ENCODE measurements at regions not wholly inside any gene's neighbourhood (a gene's known extent, or its start where the extent isn't known, plus 50 kb on each side); places are given as distances from the start of the nearest gene placed in this dataset.

DNA sequence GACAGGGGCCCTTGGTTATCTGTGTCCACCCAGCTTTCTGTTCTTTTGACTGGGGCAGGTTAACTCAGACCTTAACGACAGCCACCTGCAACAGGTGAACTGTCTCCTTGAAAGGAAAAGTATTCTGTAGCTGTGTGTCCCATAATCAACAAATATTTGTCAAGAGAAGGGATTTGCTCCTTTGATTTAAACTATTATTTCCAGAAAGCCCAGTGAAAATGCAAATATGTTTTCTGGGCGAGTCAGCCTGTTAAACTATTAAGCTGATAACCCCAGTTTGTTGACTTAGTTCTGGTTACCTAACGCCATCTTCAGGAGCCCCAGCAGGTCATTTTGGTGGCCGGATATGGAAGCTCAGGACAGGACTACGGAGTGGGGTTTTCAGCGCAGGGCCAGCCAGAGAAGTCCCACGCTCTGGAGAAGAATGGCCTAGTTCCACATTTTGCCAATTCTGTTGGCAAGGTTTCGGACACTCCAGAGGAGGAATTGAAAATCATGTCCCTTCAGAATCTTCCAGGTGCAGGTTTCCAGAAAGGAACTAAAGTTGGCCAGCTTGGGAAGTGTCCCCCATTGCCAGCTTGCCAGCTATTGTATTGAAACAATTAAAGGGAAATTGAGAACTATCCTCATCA lies 54.5 kb downstream of the ADRA2A start:
- DNase-seq (ENCODE audit: low read depth in 2 of 2), result no peak

DNA sequence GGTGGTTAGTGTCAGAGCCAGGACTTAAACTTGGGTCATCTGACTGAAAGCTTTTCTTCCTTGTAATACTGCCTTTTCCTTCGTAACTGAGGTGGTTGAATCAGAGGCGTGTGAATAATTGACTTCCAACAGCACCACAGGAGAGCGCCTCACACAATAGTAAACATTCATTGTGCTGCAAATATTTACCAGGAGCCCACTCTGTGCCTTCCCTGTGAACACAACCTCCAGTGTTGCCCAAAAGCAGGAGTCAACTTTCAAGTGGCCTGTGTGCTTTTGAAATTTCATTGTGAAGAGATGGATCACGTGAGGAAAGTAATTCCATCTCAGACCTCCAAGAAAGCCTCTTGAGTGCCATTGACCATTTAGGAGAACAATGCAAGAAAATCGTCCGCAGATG lies 60.2 kb downstream of the ADRA2A start:
- no peak for DNase-seq (ENCODE audit: low read depth in 2 of 2)

DNA sequence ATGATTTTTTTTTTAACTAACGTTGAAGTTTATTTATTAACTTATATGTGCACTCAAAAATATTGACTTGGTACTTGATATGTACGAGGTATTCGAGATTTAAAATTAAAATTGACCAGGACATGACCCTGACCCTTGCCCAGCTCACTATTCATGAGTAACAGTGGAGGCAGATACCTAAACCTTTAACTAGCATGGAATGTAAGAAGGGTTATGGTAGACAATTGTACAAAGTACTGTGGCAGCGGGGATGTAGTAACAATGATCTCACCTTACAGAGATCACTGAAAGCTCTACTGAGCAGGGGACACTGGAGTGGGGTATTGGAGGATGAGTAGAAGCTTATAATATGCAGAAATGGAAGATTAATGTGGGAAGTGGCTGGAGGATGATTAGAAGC lies 60.8 kb downstream of the ADRA2A start:
- no peak for DNase-seq (ENCODE audit: low read depth in 2 of 2)

DNA sequence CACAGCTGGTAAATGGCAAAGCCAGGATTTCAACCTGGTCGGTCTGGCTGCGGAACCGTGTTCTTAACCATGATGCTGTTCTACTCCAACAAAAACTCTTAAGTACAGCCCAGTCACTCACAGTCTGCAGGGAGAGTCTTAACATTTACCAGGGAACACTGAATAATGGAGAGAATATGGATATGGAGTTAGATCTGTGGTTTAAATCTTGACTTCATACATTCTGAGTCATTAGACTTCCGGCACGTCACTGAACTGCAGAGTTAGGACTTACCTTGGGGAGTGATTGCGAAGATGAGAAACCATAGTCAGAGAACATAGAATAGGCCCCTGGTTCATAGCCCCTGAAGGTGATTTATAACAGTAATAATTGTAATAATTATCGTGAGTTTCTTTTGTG lies 61.7 kb downstream of the ADRA2A start:
- no peak for DNase-seq (ENCODE audit: low read depth in 2 of 2)

DNA sequence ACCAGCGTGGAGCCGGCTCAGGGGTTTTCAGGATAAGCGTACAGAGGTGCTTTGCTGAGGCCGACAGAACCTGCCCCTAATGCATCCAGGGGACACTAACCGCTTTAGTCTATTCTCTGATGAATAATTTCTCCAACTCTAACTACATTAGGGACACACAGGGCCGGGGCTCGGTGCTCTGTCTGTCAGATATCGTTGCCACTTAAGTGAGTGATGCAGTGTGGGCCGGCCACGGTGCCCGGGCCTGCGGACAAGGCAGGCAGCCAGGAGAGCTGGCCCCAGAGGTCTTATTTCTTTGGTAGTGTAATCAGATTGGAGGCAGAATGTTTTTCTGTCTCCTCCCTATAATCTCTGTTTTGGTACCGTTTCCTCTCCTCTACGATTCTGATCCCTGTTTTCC lies 62.7 kb downstream of the ADRA2A start:
- no peak for DNase-seq (ENCODE audit: low read depth in 2 of 2)

DNA sequence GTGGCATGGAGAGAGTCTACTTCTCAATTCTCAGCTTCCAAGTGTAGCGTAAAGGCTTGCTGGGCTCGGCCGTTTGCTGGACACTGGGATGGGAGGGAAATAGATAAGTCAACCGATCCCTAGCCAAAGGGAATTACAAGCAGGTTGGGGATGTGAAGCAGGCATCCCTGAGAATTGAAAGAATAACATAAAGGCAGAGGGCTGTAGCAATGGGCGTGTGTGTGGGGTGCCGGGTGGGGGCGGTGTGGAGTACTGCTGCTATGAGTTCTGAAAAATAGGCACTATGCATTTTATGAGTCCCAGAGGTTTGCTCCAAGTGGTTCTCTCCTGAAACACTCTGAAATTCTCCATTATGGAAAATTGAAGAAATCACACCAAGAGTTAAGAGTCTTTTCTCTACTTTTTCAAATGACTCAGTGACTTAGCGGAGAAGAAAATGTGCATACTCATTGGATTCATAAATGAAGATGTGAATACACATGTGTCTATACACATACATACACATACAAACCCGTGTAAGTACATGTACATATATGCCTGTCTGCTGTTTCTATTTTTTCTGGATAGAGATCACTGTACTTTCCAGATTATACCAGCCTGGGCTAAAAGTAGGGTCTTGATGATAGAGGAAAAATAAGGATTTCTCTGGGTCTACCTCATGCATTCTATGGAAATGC lies 65.4 kb downstream of the ADRA2A start:
- DNase-seq (ENCODE audit: low read depth in 2 of 2), result no peak

DNA sequence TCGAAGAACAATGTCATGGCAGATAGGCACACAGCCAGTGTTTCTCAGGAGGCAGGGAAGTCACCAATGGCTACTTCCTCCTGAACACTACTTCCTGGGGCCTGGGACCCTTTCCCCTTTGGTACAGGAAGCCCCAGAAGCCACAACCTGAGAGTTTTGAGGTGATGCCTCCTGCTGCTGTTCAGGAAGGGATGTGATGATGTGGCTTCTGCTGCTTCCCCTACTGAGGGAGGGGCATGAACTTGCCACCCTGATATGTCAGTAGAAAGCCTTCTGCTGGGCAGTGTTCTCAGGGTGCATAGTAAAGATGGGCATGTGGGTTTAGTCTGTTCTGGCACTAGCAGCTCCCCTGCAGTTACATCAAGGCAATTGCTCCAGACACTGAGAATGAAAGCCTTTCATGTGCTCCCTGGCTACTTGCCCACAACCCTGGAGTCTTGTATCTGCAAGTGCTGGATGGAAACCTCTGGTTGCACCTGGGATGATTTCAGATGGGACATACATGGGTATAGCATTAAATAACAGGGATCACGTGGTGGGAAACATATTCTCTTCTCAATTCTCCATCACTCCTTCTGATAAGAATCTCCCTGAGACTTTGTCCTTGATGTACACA lies 69.3 kb downstream of the ADRA2A start:
- no peak for DNase-seq (ENCODE audit: low read depth in 2 of 2)

DNA sequence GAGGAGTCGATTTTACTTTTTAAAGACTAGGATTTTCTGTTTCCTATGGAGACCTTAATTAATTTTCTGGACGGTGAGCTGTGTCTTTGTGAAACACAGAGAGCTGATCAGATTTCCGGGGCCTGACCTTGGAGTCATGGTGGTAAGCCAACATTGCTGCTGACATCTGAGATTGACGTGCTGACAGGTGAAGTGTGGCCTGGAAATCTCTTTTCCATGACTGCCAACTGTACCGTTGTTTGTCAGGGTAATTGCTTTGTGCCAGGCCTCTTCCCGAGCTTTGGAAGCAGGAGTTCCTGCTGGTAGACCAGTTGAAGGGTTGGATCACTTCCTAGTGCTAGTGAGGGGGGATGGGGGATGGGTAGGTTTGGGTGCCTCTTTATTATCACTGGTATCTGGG lies 71.2 kb downstream of the ADRA2A start:
- no peak for DNase-seq (ENCODE audit: low read depth in 2 of 2)

DNA sequence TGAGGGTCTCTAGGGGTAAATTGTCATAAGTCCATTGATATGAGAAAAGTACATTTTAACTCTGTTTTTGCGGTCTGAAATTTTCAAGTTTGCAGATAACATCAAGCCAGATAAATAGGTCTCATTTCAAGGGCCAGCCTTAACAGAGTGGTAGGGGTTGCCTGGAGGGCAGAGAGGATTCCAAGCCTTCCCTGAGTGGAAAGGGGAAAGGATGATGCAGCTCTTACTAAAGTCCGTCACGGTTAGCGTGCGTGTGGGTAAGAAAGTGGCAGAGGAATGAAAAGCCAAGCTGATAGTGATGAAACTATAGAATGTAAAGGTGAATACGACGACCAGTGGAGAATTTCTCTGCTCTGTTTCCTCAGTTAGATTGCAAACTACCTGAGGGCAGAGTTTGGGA lies 71.6 kb downstream of the ADRA2A start:
- DNase-seq (ENCODE audit: low read depth in 2 of 2), result no peak

DNA sequence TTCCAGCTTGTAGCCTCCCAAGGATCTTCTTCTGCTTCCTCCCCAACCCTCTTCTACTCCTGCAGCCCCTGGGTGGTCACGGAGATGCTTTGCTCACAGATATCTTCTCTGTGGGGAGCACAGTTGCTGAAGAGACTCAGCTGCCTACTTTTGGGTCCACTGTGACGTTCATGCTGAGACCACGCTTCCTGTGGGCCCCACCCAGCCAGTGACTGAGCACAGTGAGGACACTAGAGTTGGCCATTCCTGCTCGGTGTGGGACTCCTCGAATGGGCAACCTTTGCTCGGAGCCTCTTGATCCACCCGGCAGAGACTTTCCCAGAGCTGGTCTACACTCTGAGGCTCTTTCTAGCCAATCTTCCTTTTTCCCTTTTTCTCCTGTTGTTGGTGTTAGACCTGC lies 73.9 kb downstream of the ADRA2A start:
- no peak for DNase-seq (ENCODE audit: low read depth in 2 of 2)

DNA sequence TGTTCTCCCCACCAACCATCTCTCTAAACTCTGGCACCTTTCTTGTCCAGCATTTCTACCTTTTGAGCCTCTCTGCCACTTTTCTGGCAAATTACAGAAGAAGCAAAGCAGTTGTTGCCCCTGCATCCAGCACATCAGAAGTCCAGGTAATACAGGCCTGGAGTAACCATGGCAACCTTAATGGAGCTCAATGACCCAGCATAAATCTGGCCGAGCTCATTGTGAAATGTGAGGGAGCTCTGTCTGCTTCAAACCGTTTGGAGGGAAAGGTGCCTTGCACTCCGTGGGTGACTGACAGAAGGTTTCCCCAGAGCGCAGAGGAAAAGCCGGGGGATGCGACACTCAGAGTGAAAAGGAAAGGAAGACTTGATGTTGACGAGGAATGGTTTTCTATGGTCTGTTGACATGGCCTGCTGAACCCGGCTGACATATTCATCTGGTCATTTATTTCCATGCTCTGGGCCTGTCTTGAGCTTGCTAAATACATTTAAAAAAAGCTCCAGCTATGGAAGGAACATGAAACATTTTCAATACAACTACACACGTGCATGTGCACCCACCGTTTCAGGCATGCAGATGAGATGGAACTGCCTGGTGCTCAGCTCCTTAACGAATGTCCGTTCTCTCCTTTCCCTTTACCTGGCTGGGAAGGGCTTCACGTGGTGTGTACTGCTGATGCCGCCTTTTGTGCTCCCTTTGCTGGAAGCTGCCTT lies 74.9 kb downstream of the ADRA2A start:
- no peak for DNase-seq (ENCODE audit: low read depth in 2 of 2)

DNA sequence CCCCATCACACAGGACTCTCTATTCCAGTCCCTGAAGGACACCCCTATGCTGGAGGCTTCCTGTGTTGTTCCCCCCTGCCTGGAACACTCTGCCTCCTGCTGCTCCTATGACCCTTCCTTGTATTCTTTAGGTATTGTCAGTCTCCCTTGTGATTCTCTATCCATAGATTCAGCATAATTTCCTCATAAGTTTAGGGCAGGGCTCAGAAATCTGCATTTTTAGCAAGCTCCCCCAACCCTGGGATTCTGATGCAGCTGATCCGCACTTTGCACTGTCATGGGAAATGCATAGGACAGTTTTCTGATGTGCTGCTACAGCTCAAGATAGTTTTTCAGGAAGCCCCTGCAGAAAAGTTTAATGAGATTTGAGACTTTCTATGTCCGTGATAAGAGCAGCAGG lies 79.9 kb downstream of the ADRA2A start:
- DNase-seq (ENCODE audit: low read depth in 2 of 2), result no peak

DNA sequence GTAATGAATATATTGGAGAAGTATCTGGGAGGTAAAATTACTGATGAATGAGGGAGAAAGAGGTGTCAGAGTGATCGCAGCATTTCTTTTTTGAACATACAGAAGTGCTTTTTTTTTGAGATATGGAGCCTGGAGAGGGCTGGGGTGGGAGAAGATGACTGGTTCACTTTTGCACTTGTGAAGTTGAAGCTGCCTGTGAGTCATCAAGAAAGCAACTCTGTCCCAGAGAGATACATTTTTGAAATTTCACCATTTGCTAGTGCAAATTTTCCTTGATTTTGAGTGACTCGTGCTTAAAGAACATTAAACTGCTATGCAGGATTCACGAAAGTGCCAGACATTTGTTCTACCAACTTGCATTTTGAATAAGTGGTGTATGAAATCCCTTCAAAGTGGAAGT lies 81.8 kb downstream of the ADRA2A start:
- DNase-seq (ENCODE audit: low read depth in 2 of 2), result no peak

DNA sequence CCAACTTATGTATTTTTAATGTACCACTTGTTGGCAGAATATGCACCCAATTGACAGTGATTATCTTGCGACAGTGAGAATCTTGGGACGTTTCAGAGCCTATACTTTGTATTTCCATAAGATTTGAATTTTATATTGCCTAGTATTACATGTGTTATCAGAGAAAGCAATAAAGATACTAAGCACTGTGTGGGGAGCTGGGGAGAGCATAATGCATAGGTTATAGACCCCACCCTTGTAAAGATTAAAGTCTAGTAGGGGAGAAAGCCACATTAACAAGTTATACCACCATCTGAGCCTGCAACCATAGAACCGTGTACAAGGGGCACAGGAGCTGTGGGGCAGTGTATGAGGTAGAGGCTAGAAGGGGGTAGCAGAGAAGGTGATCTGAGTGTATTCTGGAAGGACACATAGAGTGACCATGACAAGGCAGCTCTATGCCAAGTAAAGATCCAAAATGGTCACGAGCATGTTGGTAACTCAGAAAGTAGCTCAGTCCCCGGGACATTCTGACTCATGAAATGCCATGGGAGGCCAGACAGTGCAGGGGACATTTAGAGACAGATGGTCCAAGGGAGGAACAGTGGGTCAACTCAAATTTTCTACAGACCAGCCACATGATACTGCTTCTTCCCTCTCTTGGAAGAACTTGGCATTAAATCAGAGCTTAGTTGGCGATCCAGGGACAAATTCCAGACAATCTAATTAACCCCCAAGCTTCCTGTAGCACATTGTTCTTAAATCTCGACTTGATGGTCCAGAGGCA lies 84.5 kb downstream of the ADRA2A start:
- no peak for DNase-seq (ENCODE audit: low read depth in 2 of 2)

DNA sequence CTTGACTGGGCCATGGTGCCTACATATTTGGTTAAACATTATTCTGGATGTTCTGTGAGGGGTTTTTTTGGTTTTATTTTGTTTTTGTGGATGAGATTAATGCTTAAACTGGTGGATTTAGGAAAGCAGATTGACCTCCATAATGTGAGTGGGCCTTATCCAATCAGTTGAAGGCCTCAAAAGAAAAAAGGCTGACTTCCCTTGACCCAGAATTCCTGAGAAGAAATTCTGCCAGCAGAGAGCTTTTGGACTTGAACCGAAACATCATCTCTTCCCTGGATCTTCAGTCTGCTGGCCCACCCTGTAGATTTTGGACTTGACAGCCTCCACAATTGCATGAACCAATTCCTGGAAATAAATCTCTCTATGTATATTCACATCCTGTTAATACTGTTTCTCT lies 94.4 kb downstream of the ADRA2A start:
- no peak for DNase-seq (ENCODE audit: low read depth in 2 of 2)

DNA sequence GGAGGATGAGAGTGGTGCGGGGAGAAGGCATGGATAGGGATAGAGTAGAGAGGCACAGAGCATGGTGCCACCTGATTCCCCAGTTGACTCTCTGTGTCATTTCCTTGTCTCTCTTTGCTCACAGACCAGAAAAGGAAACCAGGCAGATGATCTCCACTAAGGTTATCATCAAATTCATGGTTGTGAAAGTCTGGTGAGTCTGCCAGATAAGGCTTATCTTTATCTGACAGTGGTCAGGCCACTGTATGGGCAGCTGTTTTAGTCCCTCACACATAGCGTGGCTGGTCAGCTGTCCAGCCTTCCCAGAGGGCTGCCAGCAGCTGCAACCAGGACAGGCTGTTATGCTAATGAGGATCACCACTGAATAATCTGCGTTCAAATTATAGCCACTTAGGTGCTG lies 99.0 kb downstream of the ADRA2A start:
- DNase-seq (ENCODE audit: low read depth in 2 of 2), result no peak

DNA sequence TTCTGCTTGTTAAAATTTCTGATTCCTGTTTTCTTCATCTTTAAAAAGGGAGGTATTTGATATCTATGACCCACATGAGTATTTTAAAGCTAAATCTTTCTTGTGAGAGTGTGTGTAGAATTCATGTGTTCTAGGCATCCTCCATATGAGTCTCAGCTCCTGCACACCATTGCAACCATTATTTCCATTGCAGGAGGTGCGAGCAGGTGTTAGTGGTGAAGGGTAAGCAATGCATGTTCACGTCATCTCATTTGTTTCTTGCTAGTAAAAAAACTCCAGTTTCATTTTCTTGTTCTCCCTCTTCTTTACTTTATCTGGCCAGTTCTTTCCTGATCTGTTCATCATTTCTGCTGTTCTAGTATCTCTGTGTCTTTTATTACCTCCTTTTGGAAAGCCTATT lies 100.5 kb downstream of the ADRA2A start:
- no peak for DNase-seq (ENCODE audit: low read depth in 2 of 2)

DNA sequence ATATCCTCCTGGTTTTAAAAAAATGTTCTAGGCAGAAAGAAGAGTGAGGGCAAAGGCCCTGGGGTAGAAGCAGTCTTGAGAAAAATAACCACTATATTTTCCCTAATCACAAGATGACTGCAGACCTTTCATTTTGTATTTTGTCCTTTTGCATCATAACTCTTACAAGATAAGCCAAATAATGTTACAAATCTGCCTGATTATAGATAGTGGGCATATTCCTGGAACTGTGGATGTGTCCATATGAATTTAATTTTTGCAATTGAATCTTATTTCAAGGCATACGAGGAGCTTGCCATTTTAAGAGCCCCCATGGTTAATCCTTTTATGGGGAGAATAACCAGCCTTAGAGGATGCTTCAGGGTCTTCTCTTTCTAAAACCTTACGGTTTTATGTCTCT lies 102.7 kb downstream of the ADRA2A start:
- DNase-seq (ENCODE audit: low read depth in 2 of 2), result no peak

DNA sequence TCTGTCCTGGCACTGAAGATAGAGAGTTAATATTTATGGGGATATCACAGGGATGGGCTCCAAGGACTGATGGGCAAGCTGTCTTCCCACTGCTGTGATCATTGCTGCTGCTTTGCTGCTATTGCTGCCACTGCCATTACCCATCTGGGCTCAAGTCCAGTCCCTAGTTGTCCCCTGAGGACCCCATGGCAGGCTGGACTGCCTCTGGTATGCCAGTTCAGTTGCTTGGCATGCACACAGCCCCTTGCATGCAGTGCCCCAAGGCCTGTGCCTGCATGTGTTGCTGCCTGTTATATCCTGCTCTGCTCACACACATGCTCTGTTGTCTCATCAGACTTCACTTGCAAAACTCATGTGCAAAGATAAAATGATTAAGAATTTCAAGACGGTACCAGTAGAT lies 109.5 kb downstream of the ADRA2A start:
- DNase-seq (ENCODE audit: low read depth in 2 of 2), result no peak

DNA sequence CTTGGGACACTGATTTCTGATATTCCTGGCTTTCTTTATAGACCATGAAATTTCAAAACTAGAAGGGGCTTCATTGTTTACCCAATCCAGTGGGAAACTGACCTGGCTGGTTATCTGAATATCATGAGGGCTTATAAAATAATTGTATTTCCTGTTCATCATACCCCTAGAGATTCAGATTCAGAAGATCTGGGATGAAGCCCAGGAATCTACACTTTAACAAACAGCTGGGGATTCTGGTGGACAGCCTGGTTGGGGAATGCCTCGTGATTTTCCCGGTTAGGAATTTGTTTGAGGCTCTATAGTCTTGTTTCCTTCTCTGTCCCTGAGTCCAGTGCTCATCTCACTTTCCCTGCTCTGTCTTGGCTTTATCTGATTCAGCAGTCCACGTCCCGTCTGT lies 110.3 kb downstream of the ADRA2A start:
- no peak for DNase-seq (ENCODE audit: low read depth in 2 of 2)

DNA sequence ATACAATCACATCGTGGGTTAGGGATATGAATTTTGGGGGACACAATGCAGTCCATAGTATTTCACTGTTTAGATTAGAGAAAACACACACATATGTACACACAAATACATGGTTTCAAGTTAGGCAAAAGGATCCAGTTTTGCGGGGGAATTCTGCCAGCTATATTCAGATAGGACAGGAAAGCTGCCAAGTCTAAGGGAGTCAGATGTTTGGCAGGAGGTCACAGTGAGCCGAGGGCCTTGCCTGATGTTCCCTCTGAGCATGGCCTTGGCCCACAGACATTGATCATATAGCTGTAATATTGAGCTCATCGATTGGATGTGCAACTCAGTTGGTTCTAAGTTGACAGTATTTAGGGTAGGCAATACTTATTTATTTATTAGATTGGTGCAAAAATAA lies 122.8 kb downstream of the ADRA2A start:
- DNase-seq (ENCODE audit: low read depth in 2 of 2), result no peak

DNA sequence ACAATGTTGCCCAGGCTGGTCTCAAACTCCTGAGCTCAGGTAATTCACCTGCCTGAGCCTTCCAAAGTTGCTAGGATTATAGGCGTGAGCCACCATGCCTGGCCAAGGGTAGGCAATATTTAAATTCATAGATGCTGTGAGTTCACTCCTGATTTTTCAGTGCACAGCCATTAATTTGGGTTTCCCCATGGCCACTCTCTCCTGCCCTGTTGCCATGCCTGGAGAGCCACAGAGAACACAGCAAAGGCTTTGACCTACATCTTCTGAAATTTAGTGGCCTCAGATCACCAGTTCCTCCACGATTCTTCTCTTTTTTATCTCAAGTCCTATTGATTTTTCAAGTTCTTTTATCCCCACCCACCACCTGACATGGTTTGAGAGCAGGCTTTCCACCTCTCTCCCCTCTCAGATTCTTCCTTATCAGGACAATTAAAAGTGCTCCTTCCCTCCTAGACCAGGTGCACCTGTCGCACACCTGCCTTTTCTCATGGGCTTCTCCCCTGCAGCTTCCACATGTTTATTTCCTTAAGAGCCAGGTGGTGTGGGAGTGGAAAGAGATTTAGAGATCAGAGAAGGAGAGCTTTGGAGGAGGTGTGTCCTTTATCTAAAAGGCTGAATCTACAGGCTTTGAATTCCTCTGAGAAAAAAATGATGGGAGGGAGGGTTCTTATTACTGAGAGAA lies 123.8 kb downstream of the ADRA2A start:
- no peak for DNase-seq (ENCODE audit: low read depth in 2 of 2)

All from stimulated activated CD8-positive, alpha-beta memory T cell treated with anti-CD3 and anti-CD28 coated beads, Interleukin-2, amount 100 ng/mL, for 1 hour (primary cell).